SU-DHL-6 (cell line): ENCODE measurements at regions not wholly inside any gene's neighbourhood (a gene's known extent, or its start where the extent isn't known, plus 50 kb on each side); places are given as distances from the start of the nearest gene placed in this dataset.

Experiments
- EZH2phosphoT487 ChIP-seq: fragments of 200-600 bp; sonication (generic), shearing (Covaris generic); conservative IDR thresholded peaks from 2 replicates; pipeline ENCODE4 v1.6.1; 2018; ENCODE audit warnings: mild to moderate bottlenecking, antibody characterized with exemption, low read length, moderate library complexity, mixed read lengths
- TF ChIP-seq, protein P1 (sequence below): fragments of 200-600 bp; sonication (generic); IDR thresholded peaks from one replicate; pipeline ENCODE4 v1.5.1; 2017; ENCODE audit warnings: antibody characterized with exemption, mild to moderate bottlenecking, low read length, moderate library complexity; ENCODE audit not compliant: insufficient read depth, poor library complexity, severe bottlenecking

- TF ChIP-seq, protein P1, sequence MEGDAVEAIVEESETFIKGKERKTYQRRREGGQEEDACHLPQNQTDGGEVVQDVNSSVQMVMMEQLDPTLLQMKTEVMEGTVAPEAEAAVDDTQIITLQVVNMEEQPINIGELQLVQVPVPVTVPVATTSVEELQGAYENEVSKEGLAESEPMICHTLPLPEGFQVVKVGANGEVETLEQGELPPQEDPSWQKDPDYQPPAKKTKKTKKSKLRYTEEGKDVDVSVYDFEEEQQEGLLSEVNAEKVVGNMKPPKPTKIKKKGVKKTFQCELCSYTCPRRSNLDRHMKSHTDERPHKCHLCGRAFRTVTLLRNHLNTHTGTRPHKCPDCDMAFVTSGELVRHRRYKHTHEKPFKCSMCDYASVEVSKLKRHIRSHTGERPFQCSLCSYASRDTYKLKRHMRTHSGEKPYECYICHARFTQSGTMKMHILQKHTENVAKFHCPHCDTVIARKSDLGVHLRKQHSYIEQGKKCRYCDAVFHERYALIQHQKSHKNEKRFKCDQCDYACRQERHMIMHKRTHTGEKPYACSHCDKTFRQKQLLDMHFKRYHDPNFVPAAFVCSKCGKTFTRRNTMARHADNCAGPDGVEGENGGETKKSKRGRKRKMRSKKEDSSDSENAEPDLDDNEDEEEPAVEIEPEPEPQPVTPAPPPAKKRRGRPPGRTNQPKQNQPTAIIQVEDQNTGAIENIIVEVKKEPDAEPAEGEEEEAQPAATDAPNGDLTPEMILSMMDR: no peak
- TF ChIP-seq EZH2phosphoT487: no peak
Measured at GRCh38 chr2:175804122-175804521, 197.9 kb downstream of the LNPK start.
